H9 (cell line): ENCODE measurements at regions not wholly inside any gene's neighbourhood (a gene's known extent, or its start where the extent isn't known, plus 50 kb on each side); places are given as distances from the start of the nearest gene placed in this dataset.

ENCODE experiments used
- DNase-seq: peaks from one replicate; pipeline ENCODE4 v3.0.0-alpha.2; 2017
- H2AFZ ChIP-seq: one replicate; pipeline ENCODE4 v1.6.1; 2013; ENCODE audit warnings: mild to moderate bottlenecking, low read length, control low read depth, moderate library complexity
- H2AK5ac ChIP-seq: 2 replicates; pipeline ENCODE4 v1.6.1; 2013; ENCODE audit warnings: low read length, control low read depth, mixed read lengths; ENCODE audit not compliant: insufficient read length
- H2BK120ac ChIP-seq: one replicate; pipeline ENCODE4 v1.6.1; 2013; ENCODE audit warnings: low read depth, mild to moderate bottlenecking, low read length, control low read depth, inconsistent platforms; ENCODE audit not compliant: poor library complexity, severe bottlenecking
- H2BK12ac ChIP-seq: 2 replicates; pipeline ENCODE4 v1.6.1; 2013; ENCODE audit warnings: low read length, control low read depth, mixed read lengths, low read depth; ENCODE audit not compliant: insufficient read length
- H2BK15ac ChIP-seq: 2 replicates; pipeline ENCODE4 v1.6.1; 2013; ENCODE audit warnings: low read depth, low read length, control low read depth
- H2BK20ac ChIP-seq: one replicate; pipeline ENCODE4 v1.6.1; 2013; ENCODE audit warnings: low read depth, mild to moderate bottlenecking, low read length, control low read depth, inconsistent platforms; ENCODE audit not compliant: poor library complexity, severe bottlenecking
- H2BK5ac ChIP-seq: 2 replicates; pipeline ENCODE4 v1.6.1; 2013; ENCODE audit warnings: low read length, control low read depth, mixed read lengths; ENCODE audit not compliant: insufficient read length
- H3K14ac ChIP-seq: 2 replicates; pipeline ENCODE4 v1.6.1; 2013; ENCODE audit warnings: low read length, control low read depth; ENCODE audit not compliant: insufficient read depth
- H3K18ac ChIP-seq: 2 replicates; pipeline ENCODE4 v1.6.1; 2013; ENCODE audit warnings: low read depth, mild to moderate bottlenecking, mixed read lengths, low read length, control low read depth; ENCODE audit not compliant: insufficient read length
- H3K23ac ChIP-seq: 2 replicates; pipeline ENCODE4 v1.6.1; 2013; ENCODE audit warnings: low read length, control low read depth, mixed read lengths, low read depth; ENCODE audit not compliant: insufficient read length
- H3K23me2 ChIP-seq: 2 replicates; pipeline ENCODE4 v1.6.1; 2013; ENCODE audit warnings: low read depth, mild to moderate bottlenecking, mixed read lengths, low read length, control low read depth; ENCODE audit not compliant: insufficient read length, poor library complexity, severe bottlenecking
- H3K27ac ChIP-seq: 2 replicates; pipeline ENCODE4 v1.5.1; 2013; ENCODE audit warnings: low read length, control low read depth, mixed read lengths, low read depth; ENCODE audit not compliant: insufficient read length
- H3K27me3 ChIP-seq: 2 replicates; pipeline ENCODE4 v1.6.1; 2013; ENCODE audit warnings: low read length, control low read depth, inconsistent platforms; ENCODE audit not compliant: insufficient read depth
- H3K4ac ChIP-seq: 2 replicates; pipeline ENCODE4 v1.6.1; 2013; ENCODE audit warnings: low read depth, mild to moderate bottlenecking, control low read depth, inconsistent platforms, low read length, moderate library complexity
- H3K4me1 ChIP-seq: 2 replicates; pipeline ENCODE4 v1.6.1; 2013; ENCODE audit warnings: low read length, control low read depth, inconsistent platforms; ENCODE audit not compliant: insufficient read depth
- H3K4me2 ChIP-seq: 2 replicates; pipeline ENCODE4 v1.6.1; 2013; ENCODE audit warnings: low read length, control low read depth, mixed read lengths; ENCODE audit not compliant: insufficient read length, insufficient read depth
- H3K56ac ChIP-seq: 2 replicates; pipeline ENCODE4 v1.6.1; 2013; ENCODE audit warnings: low read depth, mild to moderate bottlenecking, mixed read lengths, low read length, control low read depth; ENCODE audit not compliant: insufficient read length
- H3K79me1 ChIP-seq: 2 replicates; pipeline ENCODE4 v1.6.1; 2013; ENCODE audit warnings: low read depth, mild to moderate bottlenecking, moderate library complexity, low read length, control low read depth, inconsistent platforms; ENCODE audit not compliant: insufficient read depth, poor library complexity, severe bottlenecking
- H3K79me2 ChIP-seq: 2 replicates; pipeline ENCODE4 v1.6.1; 2013; ENCODE audit warnings: low read length, control low read depth, inconsistent platforms; ENCODE audit not compliant: insufficient read depth
- H3K9ac ChIP-seq: 2 replicates; pipeline ENCODE4 v1.6.1; 2013; ENCODE audit warnings: low read length, control low read depth, mixed read lengths; ENCODE audit not compliant: insufficient read length; ENCODE audit errors: extremely low read depth
- H3K9me3 ChIP-seq: one replicate; pipeline ENCODE4 v1.6.1; 2013; ENCODE audit warnings: low read depth, low read length, inconsistent platforms; ENCODE audit not compliant: control insufficient read depth
- H3T11ph ChIP-seq: one replicate; pipeline ENCODE4 v1.6.1; 2013; ENCODE audit warnings: mild to moderate bottlenecking, low read length, control low read depth, inconsistent platforms
- H4K20me1 ChIP-seq: one replicate; pipeline ENCODE4 v1.6.1; 2013; ENCODE audit not compliant: control insufficient read depth, insufficient read length, insufficient read depth
- H4K5ac ChIP-seq: 2 replicates; pipeline ENCODE4 v1.6.1; 2013; ENCODE audit warnings: low read depth, mild to moderate bottlenecking, mixed read lengths, low read length, control low read depth; ENCODE audit not compliant: insufficient read length
- H4K8ac ChIP-seq: replicated peaks from 2 replicates; pipeline ENCODE4 v1.6.1; 2013; ENCODE audit warnings: low read length, control low read depth, mixed read lengths, low read depth; ENCODE audit not compliant: insufficient read length
- H4K91ac ChIP-seq: 2 replicates; pipeline ENCODE4 v1.6.1; 2013; ENCODE audit warnings: low read depth, mild to moderate bottlenecking, moderate library complexity, mixed read lengths, low read length, control low read depth; ENCODE audit not compliant: insufficient read length
- H3K27ac Mint-ChIP-seq, 3 experiments: 2 replicates in 2 of 3; 3 replicates in 1 of 3; pipeline ENCODE4 v1.8.0; 2020 to 2021; ENCODE audit warnings: mixed read lengths in 3 of 3, mild to moderate bottlenecking in 1 of 3, moderate library complexity in 1 of 3
- H3K27me3 Mint-ChIP-seq: 2 replicates; pipeline ENCODE4 v1.8.0; 2021; ENCODE audit warnings: low read depth, mild to moderate bottlenecking, moderate library complexity, mixed read lengths
- H3K36me3 Mint-ChIP-seq, 3 experiments: 2 replicates in 2 of 3; 3 replicates in 1 of 3; pipeline ENCODE4 v1.8.0; 2020 to 2021; ENCODE audit warnings: low read depth in 3 of 3, mixed read lengths in 3 of 3; ENCODE audit not compliant: insufficient read depth in 1 of 3
- H3K4me1 Mint-ChIP-seq, 2 experiments: 2 replicates each; pipeline ENCODE4 v1.8.0; 2020; ENCODE audit warnings: mixed read lengths in 2 of 2
- H3K4me3 Mint-ChIP-seq, 2 experiments: 2 replicates in 1 of 2; 3 replicates in 1 of 2; pipeline ENCODE4 v1.8.0; 2020 to 2021; ENCODE audit warnings: mild to moderate bottlenecking in 2 of 2, mixed read lengths in 2 of 2, moderate library complexity in 1 of 2
- H3K9me3 Mint-ChIP-seq, 2 experiments: 2 replicates in 1 of 2; 3 replicates in 1 of 2; pipeline ENCODE4 v1.8.0; 2020; ENCODE audit warnings: mild to moderate bottlenecking in 2 of 2, mixed read lengths in 2 of 2, moderate library complexity in 1 of 2
- CTCF ChIP-seq: fragments of 200-600 bp; sonication (generic); conservative IDR thresholded peaks from 3 replicates; pipeline ENCODE4 v1.8.0; 2021; ENCODE audit warnings: antibody characterized with exemption, mild to moderate bottlenecking
- WGBS: extraction: QIAGEN DNeasy Blood & Tissue Kit; methylation state at CpG from one replicate; pipeline ENCODE4 v1.1.7; 2013; ENCODE audit warnings: missing lambda C conversion rate, low lambda C conversion rate, mixed read lengths; ENCODE audit not compliant: insufficient read length; ENCODE audit errors: extremely low coverage; 5-methylcytosine and 5-hydroxymethylcytosine counted together

DNA sequence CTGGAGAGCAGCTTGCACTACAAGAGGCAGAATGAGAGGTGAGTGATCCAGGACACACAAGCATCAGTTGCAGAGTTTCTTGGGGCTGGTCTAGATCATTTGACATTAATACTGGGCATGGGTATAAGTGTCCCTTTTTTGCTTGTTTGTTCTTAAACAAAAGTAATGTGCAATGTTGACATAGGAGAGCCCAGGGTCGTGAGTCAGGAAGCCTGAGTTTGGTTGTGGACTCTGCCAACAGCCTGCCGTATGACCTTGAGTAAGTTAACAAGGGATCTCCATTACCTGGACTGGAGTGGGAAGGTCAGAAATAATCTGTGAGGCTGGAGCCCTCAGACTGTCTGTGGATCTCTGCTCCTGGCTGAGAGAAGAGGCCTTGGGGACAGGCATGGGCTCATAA is 170.3 kb downstream of the KCNA5 start:
- H3K9me3 ChIP-seq, result no peaks in the 10 kb centered on the region
- no peaks in the 10 kb centered on the region for H4K20me1 ChIP-seq
- no peak overlapping the region for H2BK15ac ChIP-seq
- Mint-ChIP-seq H3K27ac (no peak overlapping the region), H3K27me3 (peaks cover 63% of the 10 kb centered on the region), H3K36me3 (no peaks in the 10 kb centered on the region), H3K4me3 (no peak overlapping the region), H3K9me3 (no peaks in the 10 kb centered on the region), H3K4me1 (no peaks in the 10 kb centered on the region; a peak in 1 of 4 replicates)
- H3K4me1 ChIP-seq, result no peaks in the 10 kb centered on the region
- WGBS, result no CpG with 5 or more reads among the region's 2 CpGs
- no peak overlapping the region for H3T11ph ChIP-seq
- no peak overlapping the region for H2BK120ac ChIP-seq
- no peak overlapping the region for H2BK12ac ChIP-seq
- no peak overlapping the region for H2AK5ac ChIP-seq
- no peak overlapping the region for H3K9ac ChIP-seq
- H3K4me2 ChIP-seq, result no peak overlapping the region
- H3K27ac ChIP-seq, result no peak overlapping the region
- H3K23ac ChIP-seq, result no peak overlapping the region
- H3K14ac ChIP-seq, result no peak overlapping the region
- no peak overlapping the region for H3K18ac ChIP-seq
- no peak overlapping the region for H4K91ac ChIP-seq
- H3K56ac ChIP-seq, result no peak overlapping the region
- no peak overlapping the region for H2BK20ac ChIP-seq
- DNase-seq, result no peak
- no peak overlapping the region for H4K5ac ChIP-seq
- H2BK5ac ChIP-seq, result no peak overlapping the region
- no peaks in the 10 kb centered on the region for H3K79me2 ChIP-seq
- H3K79me1 ChIP-seq, result no peaks in the 10 kb centered on the region
- no peak for TF ChIP-seq CTCF
- H3K4ac ChIP-seq, result no peak overlapping the region
- H2AFZ ChIP-seq, result no peak overlapping the region
- no peaks in the 10 kb centered on the region for H3K23me2 ChIP-seq
- no peaks in the 10 kb centered on the region for H3K27me3 ChIP-seq
- H4K8ac ChIP-seq, result no peak overlapping the region
